ENCODE measurements at regions not wholly inside any gene's neighbourhood (a gene's known extent, or its start where the extent isn't known, plus 50 kb on each side); places are given as distances from the start of the nearest gene placed in this dataset.
"Not testable (repeated sequence)": the region's sequence is repeated elsewhere in the genome, so short reads cannot be mapped to it uniquely, and the experiment has no call there.

GRCh38 chr4:33429971-33430370 is 2709.8 kb downstream of the PCDH7 start:
- no peak for DNase-seq

- DNase-seq = no peak
Observed at GRCh38 chr4:33437406-33437805, 2717.2 kb downstream of the PCDH7 start.

GRCh38 chr4:33446953-33447352 is 2726.8 kb downstream of the PCDH7 start:
- no peak for DNase-seq

GRCh38 chr4:33448948-33449347 is 2728.8 kb downstream of the PCDH7 start:
- DNase-seq = no peak

GRCh38 chr4:33453436-33453835 is 2733.3 kb downstream of the PCDH7 start:
- DNase-seq = no peak

- DNase-seq = no peak
Observed at GRCh38 chr4:33453916-33454315, 2733.7 kb downstream of the PCDH7 start.

- no peak for DNase-seq
Observed at GRCh38 chr4:33465565-33465964, 2745.4 kb downstream of the PCDH7 start.

- no peak for DNase-seq
Observed at GRCh38 chr4:33467291-33467690, 2747.1 kb downstream of the PCDH7 start.

GRCh38 chr4:33470805-33471204 is 2750.6 kb downstream of the PCDH7 start:
- DNase-seq = no peak

- DNase-seq = no peak
Observed at GRCh38 chr4:33477715-33478114, 2757.5 kb downstream of the PCDH7 start.

GRCh38 chr4:33482773-33483172 is 2761.5 kb downstream of the ARAP2 start:
- DNase-seq = no peak

- no peak for DNase-seq
Observed at GRCh38 chr4:33485111-33485510, 2759.2 kb downstream of the ARAP2 start.

GRCh38 chr4:33493231-33493630 is 2751.1 kb downstream of the ARAP2 start:
- DNase-seq = no peak

- no peak for DNase-seq
Observed at GRCh38 chr4:33494150-33494549, 2750.2 kb downstream of the ARAP2 start.

GRCh38 chr4:33501587-33501986 is 2742.7 kb downstream of the ARAP2 start:
- not testable (repeated sequence) for DNase-seq

GRCh38 chr4:33512397-33512796 is 2731.9 kb downstream of the ARAP2 start:
- no peak for DNase-seq

GRCh38 chr4:33518856-33519255 is 2725.5 kb downstream of the ARAP2 start:
- no peak for DNase-seq

GRCh38 chr4:33532821-33533220 is 2711.5 kb downstream of the ARAP2 start:
- DNase-seq = no peak

- DNase-seq = no peak
Observed at GRCh38 chr4:33536898-33537297, 2707.4 kb downstream of the ARAP2 start.

GRCh38 chr4:33537527-33537926 is 2706.8 kb downstream of the ARAP2 start:
- no peak for DNase-seq

GRCh38 chr4:33543941-33544450 is 2700.3 kb downstream of the ARAP2 start:
- DNase-seq = no peak

GRCh38 chr4:33551244-33551643 is 2693.1 kb downstream of the ARAP2 start:
- DNase-seq = no peak

GRCh38 chr4:33561259-33561658 is 2683.1 kb downstream of the ARAP2 start:
- DNase-seq = no peak

- no peak for DNase-seq
Observed at GRCh38 chr4:33566649-33567048, 2677.7 kb downstream of the ARAP2 start.

GRCh38 chr4:33577791-33578190 is 2666.5 kb downstream of the ARAP2 start:
- DNase-seq = no peak

GRCh38 chr4:33579951-33580350 is 2664.4 kb downstream of the ARAP2 start:
- DNase-seq = no peak

Data from left hindlimb (tissue), 1 donor.